GM12891 (cell line): ENCODE measurements at regions not wholly inside any gene's neighbourhood (a gene's known extent, or its start where the extent isn't known, plus 50 kb on each side); places are given as distances from the start of the nearest gene placed in this dataset.

ENCODE experiments used
- DNase-seq: peaks from one replicate; pipeline ENCODE4 v3.0.0; 2011; ENCODE audit warnings: low spot score; ENCODE audit not compliant: insufficient read length
- FAIRE-seq: peaks from 2 replicates; lab custom pipeline; 2011; peaks lifted over from hg19 to GRCh38; lab: Jason Lieb, UNC
- PAX5 ChIP-seq: IDR thresholded peaks from 2 replicates; pipeline ENCODE4 v1.6.1; 2011; ENCODE audit warnings: low read length, moderate library complexity, mild to moderate bottlenecking; ENCODE audit not compliant: insufficient read depth, severe bottlenecking
- POLR2A ChIP-seq: IDR thresholded peaks from 2 replicates; pipeline ENCODE4 v1.6.1; 2011; ENCODE audit warnings: low read depth, low read length, control low read depth
- POLR2AphosphoS5 ChIP-seq: IDR thresholded peaks from 2 replicates; pipeline ENCODE4 v1.6.1; 2011; ENCODE audit warnings: low read depth, low read length, control low read depth
- POU2F2 ChIP-seq: IDR thresholded peaks from 2 replicates; pipeline ENCODE4 v1.6.1; 2011; ENCODE audit warnings: low read depth, mild to moderate bottlenecking, control low read depth, low read length, moderate library complexity
- SPI1 ChIP-seq: IDR thresholded peaks from 2 replicates; pipeline ENCODE4 v1.6.1; 2011; ENCODE audit warnings: low read depth, low read length, control low read depth
- TAF1 ChIP-seq: IDR thresholded peaks from 2 replicates; pipeline ENCODE4 v1.6.1; 2011; ENCODE audit warnings: low read depth, low read length, control low read depth

- FAIRE-seq (no peak), DNase-seq (no peak)
- no peak for TF ChIP-seq POU2F2
- no peak for TF ChIP-seq SPI1
- no peak for TF ChIP-seq POLR2A
- no peak for TF ChIP-seq POLR2AphosphoS5
- TF ChIP-seq PAX5: no peak
Observed at GRCh38 chr9:79953908-79954307, 382.1 kb downstream of the TLE4 start.

GRCh38 chr9:79952401-79952800 is 380.6 kb downstream of the TLE4 start:
- DNase-seq: no peak
- no peak for TF ChIP-seq PAX5
- no peak for TF ChIP-seq TAF1
- TF ChIP-seq SPI1: no peak
- no peak for TF ChIP-seq POU2F2
- no peak for TF ChIP-seq POLR2AphosphoS5
- no peak for TF ChIP-seq POLR2A
- no peak for FAIRE-seq

GRCh38 chr9:79946712-79947111 is 374.9 kb downstream of the TLE4 start:
- no peak for FAIRE-seq
- no peak for TF ChIP-seq POLR2AphosphoS5
- TF ChIP-seq POLR2A: no peak
- no peak for TF ChIP-seq POU2F2
- TF ChIP-seq PAX5: no peak
- no peak for TF ChIP-seq SPI1
- no peak for TF ChIP-seq TAF1
- DNase-seq: no peak

- DNase-seq (no peak), FAIRE-seq (no peak)
- TF ChIP-seq TAF1 (no peak), SPI1 (no peak), PAX5 (no peak)
Observed at GRCh38 chr9:79945495-79945894, 373.7 kb downstream of the TLE4 start.

- TF ChIP-seq POLR2A (no peak), PAX5 (no peak), POLR2AphosphoS5 (no peak), TAF1 (no peak), SPI1 (no peak), POU2F2 (no peak)
- DNase-seq: no peak
- no peak for FAIRE-seq
Observed at GRCh38 chr9:79945016-79945415, 373.3 kb downstream of the TLE4 start.

- FAIRE-seq: no peak
- no peak for TF ChIP-seq SPI1
- no peak for TF ChIP-seq POLR2A
- no peak for TF ChIP-seq POU2F2
- no peak for TF ChIP-seq TAF1
- no peak for TF ChIP-seq PAX5
- DNase-seq: no peak
Observed at GRCh38 chr9:79940919-79941318, 369.2 kb downstream of the TLE4 start.

GRCh38 chr9:79939819-79940218 is 368.1 kb downstream of the TLE4 start:
- FAIRE-seq: no peak
- no peak for DNase-seq
- TF ChIP-seq POLR2AphosphoS5 (no peak), PAX5 (no peak), SPI1 (no peak), POLR2A (no peak), TAF1 (no peak), POU2F2 (no peak)

- DNase-seq: no peak
- TF ChIP-seq SPI1 (no peak), PAX5 (no peak), POLR2AphosphoS5 (no peak), POU2F2 (no peak), POLR2A (no peak), TAF1 (no peak)
- no peak for FAIRE-seq
Observed at GRCh38 chr9:79936336-79936735, 364.6 kb downstream of the TLE4 start.

- no peak for FAIRE-seq
- TF ChIP-seq PAX5: no peak
- no peak for TF ChIP-seq POLR2AphosphoS5
- no peak for TF ChIP-seq SPI1
- no peak for TF ChIP-seq POU2F2
- no peak for TF ChIP-seq POLR2A
- no peak for TF ChIP-seq TAF1
- DNase-seq: no peak
Observed at GRCh38 chr9:79929285-79929684, 357.5 kb downstream of the TLE4 start.

GRCh38 chr9:79928661-79929223 is 357.0 kb downstream of the TLE4 start:
- no peak for DNase-seq
- FAIRE-seq: no peak
- TF ChIP-seq PAX5 (no peak), POLR2AphosphoS5 (no peak), SPI1 (no peak), POU2F2 (no peak), TAF1 (no peak), POLR2A (no peak)

- no peak for FAIRE-seq
- TF ChIP-seq SPI1 (no peak), PAX5 (no peak), POU2F2 (no peak), POLR2A (no peak), TAF1 (no peak), POLR2AphosphoS5 (no peak)
Observed at GRCh38 chr9:79925326-79925725, 353.6 kb downstream of the TLE4 start.

More at GRCh38 chr9:79925326-79925725, 353.6 kb downstream of the TLE4 start:
- DNase-seq: no peak
